Spinal cord (tissue), 9 donors: ENCODE measurements at regions not wholly inside any gene's neighbourhood (a gene's known extent, or its start where the extent isn't known, plus 50 kb on each side); places are given as distances from the start of the nearest gene placed in this dataset.
"Not testable (repeated sequence)": the region's sequence is repeated elsewhere in the genome, so short reads cannot be mapped to it uniquely, and the experiment has no call there.

Source experiments
- DNase-seq, 6 donors: peaks; one replicate each; pipeline versions ENCODE4 v3.0.0 to v3.0.0-alpha.2; 2013 to 2015; ENCODE audit warnings: low spot score in 6 of 6, low read depth in 4 of 6
- H3K27ac ChIP-seq: one replicate; pipeline ENCODE4 v1.5.1; 2013; ENCODE audit warnings: low read depth, low read length, control low read depth
- H3K27me3 ChIP-seq: one replicate; pipeline ENCODE4 v1.6.1; 2013; ENCODE audit warnings: low read length; ENCODE audit not compliant: control insufficient read depth, insufficient read depth
- H3K36me3 ChIP-seq: one replicate; pipeline ENCODE4 v1.6.1; 2013; ENCODE audit warnings: low read length; ENCODE audit not compliant: control insufficient read depth, insufficient read depth
- H3K4me1 ChIP-seq: one replicate; pipeline ENCODE4 v1.6.1; 2013; ENCODE audit warnings: low read length; ENCODE audit not compliant: control insufficient read depth, insufficient read depth
- H3K4me3 ChIP-seq: one replicate; pipeline ENCODE4 v1.5.1; 2013; ENCODE audit warnings: low read depth, low read length, control low read depth
- H3K9me3 ChIP-seq: one replicate; pipeline ENCODE4 v1.6.1; 2013; ENCODE audit warnings: low read length; ENCODE audit not compliant: control insufficient read depth, insufficient read depth
- WGBS: methylation state at CpG from one replicate; pipeline ENCODE4 v1.1.5; 2013; ENCODE audit warnings: missing lambda C conversion rate; ENCODE audit not compliant: insufficient coverage; 5-methylcytosine and 5-hydroxymethylcytosine counted together
- donor health status: healthy.

- Histone ChIP-seq H3K4me3 (no peak overlapping the region), H3K9me3 (no peaks in the 10 kb centered on the region), H3K27me3 (no peaks in the 10 kb centered on the region), H3K27ac (no peak overlapping the region), H3K36me3 (no peaks in the 10 kb centered on the region), H3K4me1 (peaks cover 9% of the 10 kb centered on the region)
- 86% methylated on average over 1 of the region's 2 CpGs for WGBS
- DNase-seq, result no peak
Observed at GRCh38 chr9:90720621-90721265, 78.1 kb upstream of the DIRAS2 start.

GRCh38 chr9:90706230-90706629 is 63.6 kb upstream of the DIRAS2 start:
- no peaks in the 10 kb centered on the region for H3K36me3 ChIP-seq
- WGBS, result no CpG with 5 or more reads among the region's 2 CpGs
- no peaks in the 10 kb centered on the region for H3K9me3 ChIP-seq
- H3K27ac ChIP-seq, result no peak overlapping the region
- no peaks in the 10 kb centered on the region for H3K4me1 ChIP-seq
- H3K27me3 ChIP-seq, result no peaks in the 10 kb centered on the region
- DNase-seq, result no peak
- no peak overlapping the region for H3K4me3 ChIP-seq

GRCh38 chr9:90702441-90702955 is 59.9 kb upstream of the DIRAS2 start:
- H3K9me3 ChIP-seq, result no peaks in the 10 kb centered on the region
- no peaks in the 10 kb centered on the region for H3K36me3 ChIP-seq
- no peaks in the 10 kb centered on the region for H3K4me1 ChIP-seq
- H3K4me3 ChIP-seq, result no peak overlapping the region
- H3K27ac ChIP-seq, result no peak overlapping the region
- 75% methylated on average over 1 of the region's 2 CpGs for WGBS
- no peak for DNase-seq
- no peaks in the 10 kb centered on the region for H3K27me3 ChIP-seq

- no peaks in the 10 kb centered on the region for H3K36me3 ChIP-seq
- DNase-seq, result no peak
- H3K27ac ChIP-seq, result no peak overlapping the region
- no CpG with 5 or more reads among the region's 6 CpGs for WGBS
- no peaks in the 10 kb centered on the region for H3K9me3 ChIP-seq
- H3K4me1 ChIP-seq, result no peaks in the 10 kb centered on the region
- H3K4me3 ChIP-seq, result no peak overlapping the region
- H3K27me3 ChIP-seq, result no peaks in the 10 kb centered on the region
Observed at GRCh38 chr9:90698871-90699440, 56.3 kb upstream of the DIRAS2 start.

GRCh38 chr9:90697808-90698207 is 55.2 kb upstream of the DIRAS2 start:
- no peaks in the 10 kb centered on the region for H3K36me3 ChIP-seq
- no peak overlapping the region for H3K4me3 ChIP-seq
- no peak for DNase-seq
- no peaks in the 10 kb centered on the region for H3K27me3 ChIP-seq
- 91% methylated on average over 5 of the region's 5 CpGs for WGBS
- no peaks in the 10 kb centered on the region for H3K4me1 ChIP-seq
- no peak overlapping the region for H3K27ac ChIP-seq
- no peaks in the 10 kb centered on the region for H3K9me3 ChIP-seq

- H3K9me3 ChIP-seq, H3K27me3 ChIP-seq, DNase-seq, H3K4me1 ChIP-seq, H3K36me3 ChIP-seq, H3K4me3 ChIP-seq, H3K27ac ChIP-seq: not testable (repeated sequence)
- 47% methylated on average over 1 of the region's 1 CpG for WGBS
Observed at GRCh38 chr9:90694187-90694586, 51.6 kb upstream of the DIRAS2 start.
